Fibroblast of mammary gland (primary cell): ENCODE measurements at regions not wholly inside any gene's neighbourhood (a gene's known extent, or its start where the extent isn't known, plus 50 kb on each side); places are given as distances from the start of the nearest gene placed in this dataset.

Experiments used
- DNase-seq: peaks from one replicate; pipeline ENCODE4 v3.0.0-alpha.2; 2010; ENCODE audit warnings: low read depth
- H3K4me3 ChIP-seq: 2 replicates; pipeline ENCODE4 v1.5.1; 2011; ENCODE audit warnings: low read depth, mild to moderate bottlenecking, low read length, moderate library complexity; ENCODE audit not compliant: control insufficient read depth
- CTCF ChIP-seq: conservative IDR thresholded peaks from 2 replicates; pipeline ENCODE4 v1.5.1; 2011; ENCODE audit warnings: low read depth, low read length, inconsistent platforms; ENCODE audit not compliant: control insufficient read depth, insufficient read depth

GRCh38 chr3:107106907-107107306 lies 270.3 kb upstream of the CCDC54 start:
- no peak for DNase-seq
- no peak overlapping the region for H3K4me3 ChIP-seq
- no peak for TF ChIP-seq CTCF

DNA sequence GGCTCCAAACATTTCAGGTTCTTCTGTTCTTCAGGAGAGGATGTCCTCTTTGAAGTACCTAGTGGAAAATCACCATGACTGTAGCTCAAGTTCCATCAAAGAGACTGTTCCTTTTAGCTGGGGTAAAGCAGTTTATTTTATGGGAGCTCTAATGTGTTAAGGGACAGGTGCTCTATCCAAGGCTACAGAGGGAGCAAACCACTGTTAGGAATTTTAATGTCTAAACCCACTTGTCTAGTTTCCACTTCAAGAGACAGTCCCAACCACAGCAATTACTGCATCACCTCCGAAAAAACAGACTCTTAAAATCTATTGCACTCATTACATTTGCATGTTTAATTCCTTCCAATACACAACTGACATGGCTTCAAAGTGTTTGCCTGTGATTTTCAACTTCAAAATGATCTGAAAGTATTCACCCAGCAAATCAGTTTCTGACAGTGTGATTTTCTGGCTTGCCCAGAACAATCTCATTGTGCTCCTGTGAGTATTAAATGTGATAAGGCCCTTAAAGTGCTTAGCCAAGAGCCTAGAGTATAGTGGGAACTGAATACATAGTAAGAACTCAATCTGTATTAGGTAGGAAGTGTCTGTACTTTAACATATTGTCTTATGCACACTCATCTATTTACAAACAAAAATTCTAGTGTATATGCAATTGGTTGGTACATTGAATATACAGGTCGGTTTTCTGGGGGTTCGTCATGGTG lies 266.5 kb upstream of the CCDC54 start:
- DNase-seq: no peak
- TF ChIP-seq CTCF: no peak
- no peak overlapping the region for H3K4me3 ChIP-seq

DNA sequence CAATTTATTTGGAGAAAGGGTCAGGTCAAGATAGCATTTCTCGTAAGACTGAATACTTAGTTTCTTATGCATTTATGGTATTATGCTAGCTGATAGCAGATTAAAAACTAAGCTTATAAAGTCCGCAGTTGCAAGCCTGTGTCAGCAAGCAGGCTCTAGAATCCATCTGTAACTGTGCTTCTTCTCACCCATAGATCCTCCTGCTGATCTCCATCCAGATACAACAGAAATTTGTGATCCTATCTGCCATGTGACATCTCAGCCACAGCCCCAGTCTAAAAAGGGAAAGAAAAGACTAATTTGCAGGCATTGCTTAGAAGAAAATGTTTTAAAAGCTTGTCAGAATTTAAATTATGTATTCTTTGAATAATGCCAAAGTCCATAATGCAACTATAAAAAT lies 265.4 kb upstream of the CCDC54 start:
- no peak for DNase-seq
- no peak for TF ChIP-seq CTCF
- no peak overlapping the region for H3K4me3 ChIP-seq

DNA sequence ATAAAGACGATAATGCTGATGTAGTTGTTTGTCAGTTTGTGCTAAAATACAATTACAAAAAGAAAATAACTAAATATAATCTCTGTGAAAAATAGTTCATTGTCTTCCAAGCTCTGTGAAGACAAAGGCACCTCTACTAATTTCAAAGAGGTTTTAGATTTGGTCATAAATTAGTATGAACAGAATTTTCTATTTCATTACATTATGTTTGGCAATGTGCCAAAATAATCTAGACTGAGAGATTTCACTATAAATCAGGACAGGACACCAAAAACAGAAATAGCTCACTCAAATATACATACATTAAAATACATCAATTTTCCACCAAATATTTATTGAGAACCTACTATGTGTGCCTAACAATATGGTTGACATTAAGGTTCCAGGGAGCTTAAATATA lies 264.9 kb upstream of the CCDC54 start:
- no peak for DNase-seq
- H3K4me3 ChIP-seq: no peak overlapping the region
- TF ChIP-seq CTCF: no peak

DNA sequence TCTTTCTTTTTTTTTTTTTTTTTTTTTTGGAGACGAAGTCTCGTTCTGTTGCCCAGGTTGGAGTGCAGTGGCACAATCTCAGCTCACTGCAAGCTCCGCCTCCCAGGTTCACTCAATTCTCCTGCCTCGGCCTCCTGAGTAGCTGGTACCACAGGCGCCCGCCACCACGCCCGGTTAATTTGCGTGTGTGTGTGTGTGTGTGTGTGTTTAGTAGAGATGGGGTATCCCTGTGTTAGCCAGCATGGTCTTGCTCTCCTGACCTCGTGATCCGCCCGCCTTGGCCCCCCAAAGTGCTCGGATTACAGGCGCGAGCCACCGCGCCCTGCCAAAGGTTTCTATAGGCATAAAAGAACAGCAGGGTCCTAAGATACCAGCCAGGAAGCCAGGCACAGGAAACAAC lies 261.0 kb upstream of the CCDC54 start:
- H3K4me3 ChIP-seq: no peak overlapping the region
- no peak for DNase-seq
- no peak for TF ChIP-seq CTCF

DNA sequence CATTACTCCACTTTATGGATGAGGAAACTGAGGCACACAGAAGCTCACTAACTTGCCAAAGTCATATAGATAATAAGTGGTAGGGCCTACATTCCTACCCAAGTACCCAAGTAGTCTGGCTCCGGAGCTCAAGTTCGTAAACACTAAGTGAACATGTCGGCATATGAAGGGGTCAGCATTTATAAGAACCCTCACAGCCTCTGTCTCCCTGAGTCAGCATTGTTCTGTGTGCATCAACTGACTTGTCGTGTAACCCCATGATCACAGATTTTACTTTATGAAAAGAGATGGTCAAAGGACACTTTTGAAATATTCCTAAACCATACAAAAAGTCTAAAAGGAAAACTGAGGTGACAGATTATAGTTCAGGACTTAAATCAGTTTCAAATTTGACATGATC lies 260.1 kb upstream of the CCDC54 start:
- no peak overlapping the region for H3K4me3 ChIP-seq
- DNase-seq: no peak
- TF ChIP-seq CTCF: no peak
